H1 (cell line): ENCODE measurements at regions not wholly inside any gene's neighbourhood (a gene's known extent, or its start where the extent isn't known, plus 50 kb on each side); places are given as distances from the start of the nearest gene placed in this dataset.

ENCODE experiments used
- CTCF ChIA-PET: fragments of 300-600 bp; sonication (Branson Sonifier 250); formaldehyde crosslinking; loops from one replicate; lab custom pipeline; 2021; ENCODE audit not compliant: partially characterized antibody; lab: Charles Lee
- POLR2A ChIA-PET: fragments of 300-600 bp; sonication (Branson Sonifier 250); formaldehyde crosslinking; loops from one replicate; lab custom pipeline; 2021; ENCODE audit warnings: inconsistent platforms; ENCODE audit not compliant: partially characterized antibody; lab: Charles Lee
- DNase-seq, 2 experiments: peaks; one replicate each; pipeline versions ENCODE4 v3.0.0 to v3.0.0-alpha.2; 2010 to 2022; ENCODE audit warnings: low spot score in 2 of 2, low read depth in 1 of 2, mixed read lengths in 1 of 2
- FAIRE-seq: peaks from 2 replicates; lab custom pipeline; 2011; peaks lifted over from hg19 to GRCh38; lab: Jason Lieb, UNC
- H2AFZ ChIP-seq: 2 replicates; pipeline ENCODE4 v1.8.1; 2012; ENCODE audit warnings: low read length, inconsistent platforms
- H2AK5ac ChIP-seq: 2 replicates; pipeline ENCODE4 v1.6.1; 2013; ENCODE audit warnings: low read depth, low read length
- H2BK120ac ChIP-seq: replicated peaks from 2 replicates; pipeline ENCODE3; 2013; ENCODE audit warnings: low read depth, low read length, inconsistent platforms
- H2BK12ac ChIP-seq: 2 replicates; pipeline ENCODE4 v1.6.1; 2013; ENCODE audit warnings: low read depth, low read length
- H2BK15ac ChIP-seq: 2 replicates; pipeline ENCODE4 v1.6.1; 2013; ENCODE audit warnings: low read length
- H2BK20ac ChIP-seq: 2 replicates; pipeline ENCODE4 v1.6.1; 2013; ENCODE audit warnings: low read length
- H2BK5ac ChIP-seq: 2 replicates; pipeline ENCODE4 v1.6.1; 2013; ENCODE audit warnings: low read depth, low read length
- H3K14ac ChIP-seq: 2 replicates; pipeline ENCODE4 v1.6.1; 2013; ENCODE audit warnings: inconsistent platforms; ENCODE audit not compliant: insufficient read length
- H3K18ac ChIP-seq: 2 replicates; pipeline ENCODE4 v1.6.1; 2013; ENCODE audit warnings: low read length; ENCODE audit errors: extremely low read depth
- H3K23ac ChIP-seq: 2 replicates; pipeline ENCODE4 v1.6.1; 2013; ENCODE audit warnings: inconsistent platforms; ENCODE audit not compliant: insufficient read length
- H3K23me2 ChIP-seq: 2 replicates; pipeline ENCODE4 v1.6.1; 2013; ENCODE audit warnings: low read depth, low read length
- H3K27ac ChIP-seq: 2 replicates; pipeline ENCODE4 v1.6.1; 2011; ENCODE audit warnings: low read depth, low read length, inconsistent platforms
- H3K27me3 ChIP-seq, 4 experiments: replicated peaks in 1 of 4; 1 replicate in 1 of 4; 2 replicates in 3 of 4; pipeline versions ENCODE4 v1.6.1 to v1.8.1; 2011 to 2013; ENCODE audit warnings: low read length in 3 of 4, mild to moderate bottlenecking in 3 of 4, inconsistent platforms in 2 of 4, mixed read lengths in 2 of 4, moderate library complexity in 1 of 4; ENCODE audit not compliant: control insufficient read depth in 3 of 4, insufficient read depth in 3 of 4; ENCODE audit errors: extremely low read depth in 1 of 4
- H3K36me3 ChIP-seq, 4 experiments: 2 replicates each; pipeline versions ENCODE4 v1.6.1 to v1.8.1; 2011 to 2013; ENCODE audit warnings: mild to moderate bottlenecking in 4 of 4, low read length in 3 of 4, moderate library complexity in 2 of 4, control low read depth in 1 of 4, inconsistent platforms in 1 of 4; ENCODE audit not compliant: insufficient read depth in 4 of 4, control insufficient read depth in 2 of 4
- H3K4ac ChIP-seq: replicated peaks from 2 replicates; pipeline ENCODE3; 2013; ENCODE audit warnings: low read length, low read depth, mixed read lengths, inconsistent platforms; ENCODE audit not compliant: insufficient read length
- H3K4me1 ChIP-seq, 4 experiments: replicated peaks in 1 of 4; 1 replicate in 1 of 4; 2 replicates in 3 of 4; pipeline versions ENCODE4 v1.6.1 to v1.8.1; 2011 to 2013; ENCODE audit warnings: low read length in 3 of 4, inconsistent platforms in 2 of 4, mixed read lengths in 1 of 4; ENCODE audit not compliant: insufficient read depth in 4 of 4, control insufficient read depth in 3 of 4
- H3K4me2 ChIP-seq, 2 experiments: 2 replicates each; pipeline versions ENCODE4 v1.6.1 to v1.8.1; 2011 to 2013; ENCODE audit warnings: low read depth in 2 of 2, low read length in 2 of 2, control low read depth in 1 of 2, inconsistent platforms in 1 of 2, mild to moderate bottlenecking in 1 of 2; ENCODE audit not compliant: insufficient read depth in 1 of 2
- H3K4me3 ChIP-seq, 4 experiments: fragments of 200-600, 300-600 bp in 1 of 4; sonication (generic), shearing (Covaris generic), sonication (Bioruptor Twin) in 1 of 4; 2 replicates each; pipeline versions ENCODE4 v1.5.1 to v1.8.1; 2011 to 2016; ENCODE audit warnings: low read length in 4 of 4, low read depth in 3 of 4, control low read depth in 2 of 4, inconsistent platforms in 2 of 4, mild to moderate bottlenecking in 2 of 4, mixed read lengths in 1 of 4, moderate library complexity in 1 of 4; ENCODE audit not compliant: insufficient read depth in 2 of 4; ENCODE audit errors: extremely low read depth in 1 of 4
- H3K56ac ChIP-seq: replicated peaks from 2 replicates; pipeline ENCODE3; 2013; ENCODE audit warnings: low read depth, mild to moderate bottlenecking, mixed read lengths, low read length, inconsistent platforms; ENCODE audit not compliant: insufficient read length
- H3K79me1 ChIP-seq: 2 replicates; pipeline ENCODE4 v1.6.1; 2013; ENCODE audit warnings: low read depth, low read length, control low read depth
- H3K79me2 ChIP-seq, 2 experiments: 2 replicates each; pipeline versions ENCODE4 v1.6.1 to v1.8.1; 2012 to 2013; ENCODE audit warnings: low read length in 2 of 2, mild to moderate bottlenecking in 2 of 2, inconsistent platforms in 1 of 2; ENCODE audit not compliant: insufficient read depth in 2 of 2, control insufficient read depth in 1 of 2
- H3K9ac ChIP-seq, 4 experiments: replicated peaks in 1 of 4; 1 replicate in 1 of 4; 2 replicates in 3 of 4; pipeline versions ENCODE4 v1.6.1 to v1.8.1; 2011 to 2013; ENCODE audit warnings: low read depth in 3 of 4, low read length in 3 of 4, control low read depth in 2 of 4, mild to moderate bottlenecking in 2 of 4, moderate library complexity in 2 of 4, inconsistent platforms in 1 of 4; ENCODE audit errors: extremely low read depth in 1 of 4
- H3K9me3 ChIP-seq, 2 experiments: 2 replicates each; pipeline versions ENCODE4 v1.6.1 to v1.8.1; 2012 to 2013; ENCODE audit warnings: mild to moderate bottlenecking in 2 of 2, moderate library complexity in 2 of 2, control low read depth in 1 of 2, inconsistent platforms in 1 of 2, low read depth in 1 of 2, low read length in 1 of 2, mixed read lengths in 1 of 2; ENCODE audit not compliant: insufficient read depth in 2 of 2
- H4K20me1 ChIP-seq, 2 experiments: replicated peaks in 1 of 2; 2 replicates each; pipeline versions ENCODE3 to v1.8.1; 2011 to 2013; ENCODE audit warnings: inconsistent platforms in 2 of 2, low read length in 2 of 2, mild to moderate bottlenecking in 1 of 2; ENCODE audit not compliant: insufficient read depth in 2 of 2, control insufficient read depth in 1 of 2
- H4K5ac ChIP-seq: 2 replicates; pipeline ENCODE4 v1.6.1; 2013; ENCODE audit warnings: low read length, low read depth, mixed read lengths, inconsistent platforms; ENCODE audit not compliant: insufficient read length
- H4K8ac ChIP-seq: 2 replicates; pipeline ENCODE4 v1.8.0; 2013; ENCODE audit warnings: mild to moderate bottlenecking, moderate library complexity, low read length, inconsistent platforms; ENCODE audit not compliant: insufficient read depth; ENCODE audit errors: extremely low read depth
- H4K91ac ChIP-seq: replicated peaks from 2 replicates; pipeline ENCODE3; 2013; ENCODE audit warnings: low read length, mixed read lengths, inconsistent platforms; ENCODE audit not compliant: insufficient read length
- JUND ChIP-seq: IDR thresholded peaks from 2 replicates; pipeline ENCODE4 v1.6.1; 2011; ENCODE audit warnings: mild to moderate bottlenecking, improper control_type of control experiment, low read length
- RAD21 ChIP-seq, 2 experiments: IDR thresholded peaks in 1 of 2; conservative IDR thresholded peaks in 1 of 2; 2 replicates each; pipeline ENCODE4 v1.6.1; 2011; ENCODE audit warnings: low read depth in 2 of 2, low read length in 2 of 2, improper control_type of control experiment in 1 of 2, inconsistent platforms in 1 of 2, mild to moderate bottlenecking in 1 of 2, moderate library complexity in 1 of 2
- USF2 ChIP-seq: IDR thresholded peaks from 2 replicates; pipeline ENCODE4 v1.6.1; 2011; ENCODE audit warnings: low read length, improper control_type of control experiment
- WGBS, 2 experiments: shearing (Covaris generic) in 1 of 2; methylation state at CpG; one replicate each; pipeline versions ENCODE4 v1.1.6 to v1.1.7; 2013 to 2015; ENCODE audit warnings: low lambda C conversion rate in 2 of 2, mixed read lengths in 2 of 2, inconsistent platforms in 1 of 2, low coverage in 1 of 2, missing lambda C conversion rate in 1 of 2; ENCODE audit not compliant: insufficient replicate concordance in 2 of 2, insufficient coverage in 1 of 2, insufficient read length in 1 of 2; ENCODE audit errors: extremely low coverage in 1 of 2, missing lambda C conversion rate in 1 of 2; 5-methylcytosine and 5-hydroxymethylcytosine counted together
- TF ChIP-seq, protein P1 (sequence below), 3 experiments: IDR thresholded peaks; 1 replicate in 2 of 3; 2 replicates in 1 of 3; pipeline versions ENCODE4 v1.5.1 to v1.6.1; 2011; ENCODE audit warnings: low read length in 3 of 3, mild to moderate bottlenecking in 3 of 3, inconsistent platforms in 2 of 3, low read depth in 1 of 3, moderate library complexity in 1 of 3; ENCODE audit not compliant: insufficient read depth in 1 of 3; ENCODE audit errors: control extremely low read depth in 1 of 3

GRCh38 chr4:136637071-136637777 lies 895.1 kb downstream of the PCDH18 start:
- H3K14ac ChIP-seq, result no peak overlapping the region
- H4K91ac ChIP-seq, result no peak overlapping the region
- H3K27me3 ChIP-seq, result no peaks in the 10 kb centered on the region
- CTCF ChIA-PET, result interaction anchor here (0.6 to 1.1 kb wide), 2 partner anchors 43 to 547 kb away, joined by 3 read pairs; no protein-coding TSS in a partner anchor
- H3K79me1 ChIP-seq, result no peaks in the 10 kb centered on the region
- no peaks in the 10 kb centered on the region for H3K23me2 ChIP-seq
- FAIRE-seq (no peak), DNase-seq (peak; percentile 25 to 73)
- no peak overlapping the region for H3K4ac ChIP-seq
- H3K56ac ChIP-seq, result no peak overlapping the region
- no peak overlapping the region for H3K23ac ChIP-seq
- no peak overlapping the region for H3K18ac ChIP-seq
- TF ChIP-seq JUND (no peak), USF2 (no peak), RAD21 (IDR thresholded peaks at IDR 0.05 in 1 of 2, conservative IDR thresholded peaks at IDR 0.05 in 1 of 2; ENCODE audit: low read depth in 2 of 2, low read length in 2 of 2) (peak; percentile 44 to 62)
- TF ChIP-seq, protein P1, sequence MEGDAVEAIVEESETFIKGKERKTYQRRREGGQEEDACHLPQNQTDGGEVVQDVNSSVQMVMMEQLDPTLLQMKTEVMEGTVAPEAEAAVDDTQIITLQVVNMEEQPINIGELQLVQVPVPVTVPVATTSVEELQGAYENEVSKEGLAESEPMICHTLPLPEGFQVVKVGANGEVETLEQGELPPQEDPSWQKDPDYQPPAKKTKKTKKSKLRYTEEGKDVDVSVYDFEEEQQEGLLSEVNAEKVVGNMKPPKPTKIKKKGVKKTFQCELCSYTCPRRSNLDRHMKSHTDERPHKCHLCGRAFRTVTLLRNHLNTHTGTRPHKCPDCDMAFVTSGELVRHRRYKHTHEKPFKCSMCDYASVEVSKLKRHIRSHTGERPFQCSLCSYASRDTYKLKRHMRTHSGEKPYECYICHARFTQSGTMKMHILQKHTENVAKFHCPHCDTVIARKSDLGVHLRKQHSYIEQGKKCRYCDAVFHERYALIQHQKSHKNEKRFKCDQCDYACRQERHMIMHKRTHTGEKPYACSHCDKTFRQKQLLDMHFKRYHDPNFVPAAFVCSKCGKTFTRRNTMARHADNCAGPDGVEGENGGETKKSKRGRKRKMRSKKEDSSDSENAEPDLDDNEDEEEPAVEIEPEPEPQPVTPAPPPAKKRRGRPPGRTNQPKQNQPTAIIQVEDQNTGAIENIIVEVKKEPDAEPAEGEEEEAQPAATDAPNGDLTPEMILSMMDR (IDR thresholded peaks at IDR 0.05; ENCODE audit: control extremely low read depth in 1 of 3, insufficient read depth in 1 of 3, low read depth in 1 of 3, low read length in 3 of 3), result peak in 2 of 3 experiments; percentile 48 to 52; a peak in 2 of 4 replicates
- H2BK20ac ChIP-seq, result no peak overlapping the region
- H3K36me3 ChIP-seq, result no peaks in the 10 kb centered on the region
- no peak overlapping the region for H4K5ac ChIP-seq
- H2AFZ ChIP-seq, result peak overlapping the region; percentile 57; the same call in 1 of the 2 replicates
- H2AK5ac ChIP-seq, result no peak overlapping the region
- 0 out of 7 replicates have a peak, but pooled peaks cover 0 to 2% (median 0%) of the 10 kb centered on the region in 4 experiments for H3K4me1 ChIP-seq
- H4K8ac ChIP-seq, result no peak overlapping the region
- H3K4me2 ChIP-seq, result no peak overlapping the region
- H4K20me1 ChIP-seq, result no peaks in the 10 kb centered on the region
- H3K9me3 ChIP-seq, result peaks cover 0 to 3% of the 10 kb centered on the region in 2 experiments; a peak in 1 of 4 replicates
- H3K79me2 ChIP-seq, result no peaks in the 10 kb centered on the region
- no peak overlapping the region for H3K4me3 ChIP-seq
- POLR2A ChIA-PET, result no interaction called here
- H2BK12ac ChIP-seq, result no peak overlapping the region
- H2BK120ac ChIP-seq, result no peak overlapping the region
- H3K27ac ChIP-seq, result no peak overlapping the region
- 59% methylated on average over 9 of the region's 9 CpGs; no CpG with 5 or more reads in 1 of the 2 experiments for WGBS, 2 experiments
- H3K9ac ChIP-seq, result no peak overlapping the region
- H2BK15ac ChIP-seq, result no peak overlapping the region
- no peak overlapping the region for H2BK5ac ChIP-seq
